RWPE2 (cell line): ENCODE measurements at regions not wholly inside any gene's neighbourhood (a gene's known extent, or its start where the extent isn't known, plus 50 kb on each side); places are given as distances from the start of the nearest gene placed in this dataset.

ENCODE experiments used
- ATAC-seq: fragments of 200-7000 bp; cut with Tn5 transposase; 3 replicates; pipeline ENCODE4 v1.9.1; 2021; ENCODE audit warnings: low read depth
- DNase-seq: peaks from one replicate; pipeline ENCODE4 v3.0.0-alpha.2; 2020; ENCODE audit warnings: low spot score
- H3K27ac ChIP-seq: fragments of 450-650 bp; 2 replicates; pipeline ENCODE4 v1.5.1; 2017; ENCODE audit warnings: mild to moderate bottlenecking; ENCODE audit not compliant: poor library complexity, severe bottlenecking
- H3K27me3 ChIP-seq: fragments of 250-450 bp; sonication (Bioruptor Pico); 2 replicates; pipeline ENCODE4 v1.5.1; 2021; ENCODE audit warnings: mild to moderate bottlenecking, moderate library complexity; ENCODE audit not compliant: insufficient read depth, poor library complexity, severe bottlenecking
- H3K36me3 ChIP-seq: fragments of 250-450 bp; sonication (Bioruptor Pico); 2 replicates; pipeline ENCODE4 v1.5.1; 2020; ENCODE audit warnings: low read depth, mild to moderate bottlenecking, moderate library complexity
- H3K4me1 ChIP-seq: fragments of 250-450 bp; sonication (Bioruptor Pico); 2 replicates; pipeline ENCODE4 v1.5.1; 2021; ENCODE audit warnings: mild to moderate bottlenecking, moderate library complexity; ENCODE audit not compliant: insufficient read depth, poor library complexity, severe bottlenecking
- H3K4me3 ChIP-seq: fragments of 250-450 bp; sonication (Bioruptor Pico); 2 replicates; pipeline ENCODE4 v1.5.1; 2021; ENCODE audit warnings: mild to moderate bottlenecking, moderate library complexity; ENCODE audit not compliant: severe bottlenecking
- H3K9me3 ChIP-seq: fragments of 250-450 bp; sonication (Bioruptor Pico); 2 replicates; pipeline ENCODE4 v1.5.1; 2021; ENCODE audit warnings: mild to moderate bottlenecking, moderate library complexity; ENCODE audit not compliant: severe bottlenecking
- TF ChIP-seq, protein P1 (sequence below): fragments of 450-650 bp; IDR thresholded peaks from one replicate; pipeline ENCODE4 v1.5.1; 2017; ENCODE audit warnings: mild to moderate bottlenecking, moderate library complexity; ENCODE audit not compliant: poor library complexity, severe bottlenecking

DNA sequence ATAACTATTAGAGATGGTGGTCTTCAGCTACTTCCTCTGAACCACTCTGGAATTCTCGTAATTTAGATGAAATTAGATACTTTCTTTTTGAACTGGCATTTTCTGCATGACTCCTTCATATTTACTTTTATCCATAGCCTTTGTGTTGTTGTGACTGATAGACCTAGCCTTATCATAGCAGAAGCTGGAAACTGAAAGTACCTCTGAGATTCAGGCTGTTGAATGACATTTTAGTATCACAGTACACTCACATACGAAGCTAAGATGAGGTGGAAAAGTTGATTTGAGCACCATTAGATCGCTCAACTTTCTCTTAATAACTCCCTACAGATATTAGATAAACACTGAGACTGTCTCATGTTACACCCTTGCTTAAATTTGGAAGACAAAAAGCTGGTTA, 525.1 kb upstream of the FBXO33 start:
- Histone ChIP-seq H3K9me3 (no peaks in the 10 kb centered on the region), H3K27me3 (no peaks in the 10 kb centered on the region), H3K4me1 (no peaks in the 10 kb centered on the region), H3K4me3 (no peak overlapping the region), H3K27ac (no peak overlapping the region), H3K36me3 (no peaks in the 10 kb centered on the region)
- DNase-seq (no peak), ATAC-seq (no peak)
- TF ChIP-seq, protein P1, sequence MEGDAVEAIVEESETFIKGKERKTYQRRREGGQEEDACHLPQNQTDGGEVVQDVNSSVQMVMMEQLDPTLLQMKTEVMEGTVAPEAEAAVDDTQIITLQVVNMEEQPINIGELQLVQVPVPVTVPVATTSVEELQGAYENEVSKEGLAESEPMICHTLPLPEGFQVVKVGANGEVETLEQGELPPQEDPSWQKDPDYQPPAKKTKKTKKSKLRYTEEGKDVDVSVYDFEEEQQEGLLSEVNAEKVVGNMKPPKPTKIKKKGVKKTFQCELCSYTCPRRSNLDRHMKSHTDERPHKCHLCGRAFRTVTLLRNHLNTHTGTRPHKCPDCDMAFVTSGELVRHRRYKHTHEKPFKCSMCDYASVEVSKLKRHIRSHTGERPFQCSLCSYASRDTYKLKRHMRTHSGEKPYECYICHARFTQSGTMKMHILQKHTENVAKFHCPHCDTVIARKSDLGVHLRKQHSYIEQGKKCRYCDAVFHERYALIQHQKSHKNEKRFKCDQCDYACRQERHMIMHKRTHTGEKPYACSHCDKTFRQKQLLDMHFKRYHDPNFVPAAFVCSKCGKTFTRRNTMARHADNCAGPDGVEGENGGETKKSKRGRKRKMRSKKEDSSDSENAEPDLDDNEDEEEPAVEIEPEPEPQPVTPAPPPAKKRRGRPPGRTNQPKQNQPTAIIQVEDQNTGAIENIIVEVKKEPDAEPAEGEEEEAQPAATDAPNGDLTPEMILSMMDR, result no peak

DNA sequence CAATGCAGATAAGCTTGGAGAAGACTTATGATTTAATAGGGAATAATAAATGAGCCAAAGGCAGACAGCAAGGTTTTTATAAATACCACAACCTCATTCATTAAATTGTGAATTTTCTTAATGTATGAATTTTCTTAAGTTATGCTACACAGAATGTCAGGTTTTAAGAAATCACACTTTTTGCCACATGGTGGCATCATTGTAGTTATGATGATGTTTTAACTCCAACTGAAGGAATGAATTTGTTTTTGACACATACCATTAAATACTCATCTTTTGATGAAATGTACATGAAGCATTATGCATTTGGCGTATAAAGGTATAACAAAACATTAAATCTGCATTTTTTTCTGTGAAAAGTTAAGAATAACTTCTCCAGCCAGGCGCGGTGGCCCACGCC, 524.1 kb upstream of the FBXO33 start:
- Histone ChIP-seq H3K36me3 (no peaks in the 10 kb centered on the region), H3K4me3 (no peak overlapping the region), H3K27ac (no peak overlapping the region), H3K27me3 (peaks cover 4% of the 10 kb centered on the region), H3K9me3 (no peaks in the 10 kb centered on the region), H3K4me1 (no peaks in the 10 kb centered on the region)
- TF ChIP-seq, protein P1, result peak; percentile 36
- ATAC-seq, result no peak
- DNase-seq, result no peak

DNA sequence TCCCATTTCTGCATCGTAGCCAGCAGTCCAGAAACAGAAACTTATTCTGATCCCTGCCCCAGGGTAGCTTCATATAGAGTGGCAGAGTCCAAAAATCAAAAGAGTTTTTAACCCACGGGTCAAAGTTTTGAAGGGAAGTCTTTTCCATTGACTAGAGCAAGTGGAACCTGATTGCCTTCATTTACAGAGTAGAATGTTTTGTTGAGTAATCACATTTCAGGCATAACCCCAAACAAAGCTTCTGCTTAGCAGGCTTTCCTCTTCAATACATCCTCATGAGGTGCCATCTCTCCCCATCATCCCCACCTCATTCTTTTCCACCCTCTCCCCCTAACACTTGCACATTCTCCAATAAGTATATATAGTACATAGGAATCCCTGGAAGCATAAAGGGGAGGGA, 516.0 kb upstream of the FBXO33 start:
- H3K36me3 ChIP-seq, result no peaks in the 10 kb centered on the region
- H3K27me3 ChIP-seq, result peaks cover 15% of the 10 kb centered on the region
- no peaks in the 10 kb centered on the region for H3K4me1 ChIP-seq
- no peaks in the 10 kb centered on the region for H3K9me3 ChIP-seq
- DNase-seq (no peak), ATAC-seq (no peak)
- TF ChIP-seq, protein P1, result no peak
- no peak overlapping the region for H3K27ac ChIP-seq
- no peak overlapping the region for H3K4me3 ChIP-seq

DNA sequence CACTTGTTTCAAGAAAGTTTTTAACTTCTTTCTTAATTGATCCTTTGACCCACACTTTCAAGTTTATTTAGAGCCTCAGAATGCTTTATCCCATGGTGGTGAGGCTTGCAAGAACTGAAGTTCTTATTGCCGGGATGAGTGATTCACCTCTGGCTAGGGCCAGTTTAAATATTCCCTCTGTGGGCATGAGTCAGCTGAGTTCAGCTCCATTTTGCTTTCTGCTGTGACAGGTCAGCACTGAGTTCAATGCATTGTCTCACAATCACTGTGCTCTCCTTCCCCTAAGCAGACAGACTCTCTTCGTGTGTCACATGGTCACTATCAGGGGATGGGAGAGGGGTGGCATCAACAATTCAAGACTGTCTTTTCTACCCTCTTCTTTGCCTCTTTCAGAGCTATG, 514.6 kb upstream of the FBXO33 start:
- no peaks in the 10 kb centered on the region for H3K4me1 ChIP-seq
- no peak overlapping the region for H3K4me3 ChIP-seq
- H3K36me3 ChIP-seq, result no peaks in the 10 kb centered on the region
- peaks cover 12% of the 10 kb centered on the region for H3K27me3 ChIP-seq
- H3K27ac ChIP-seq, result no peak overlapping the region
- ATAC-seq (0 out of 3 replicates have a peak, but pooled peaks have one; percentile 44), DNase-seq (no peak)
- TF ChIP-seq, protein P1, result no peak
- H3K9me3 ChIP-seq, result no peaks in the 10 kb centered on the region

DNA sequence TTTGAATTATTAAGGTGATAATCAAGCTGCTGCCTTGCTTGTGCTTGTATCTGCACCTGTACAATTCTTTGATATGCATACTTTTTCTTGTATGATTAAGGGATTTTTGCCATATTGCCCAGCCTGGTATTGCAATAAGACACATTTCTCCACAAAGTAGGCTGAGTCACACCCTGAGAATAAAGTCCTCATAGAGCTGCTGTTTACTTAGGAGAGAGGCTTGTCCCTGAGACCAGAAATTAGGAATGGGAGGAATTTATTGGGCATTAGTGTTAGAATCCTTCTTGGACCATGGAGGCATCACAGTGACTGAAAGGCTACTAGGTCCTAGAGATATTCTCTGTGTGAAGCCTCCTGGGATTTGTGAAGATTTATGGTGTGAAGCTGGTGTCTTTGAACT, 506.8 kb upstream of the FBXO33 start:
- ATAC-seq, result peak; percentile 41; the same call in 1 of the 3 replicates
- TF ChIP-seq, protein P1, result no peak
- H3K4me1 ChIP-seq, result no peaks in the 10 kb centered on the region
- H3K4me3 ChIP-seq, result no peak overlapping the region
- no peak for DNase-seq
- no peak overlapping the region for H3K27ac ChIP-seq
- H3K27me3 ChIP-seq, result no peaks in the 10 kb centered on the region
- H3K36me3 ChIP-seq, result no peaks in the 10 kb centered on the region
- no peaks in the 10 kb centered on the region for H3K9me3 ChIP-seq
